GM23338 (cell line): ENCODE measurements at regions not wholly inside any gene's neighbourhood (a gene's known extent, or its start where the extent isn't known, plus 50 kb on each side); places are given as distances from the start of the nearest gene placed in this dataset.

ENCODE experiments used
- ATAC-seq: fragments of 200-7000 bp; cut with Tn5 transposase; 3 replicates; pipeline ENCODE4 v1.9.1; 2020
- DNase-seq: peaks from one replicate; pipeline ENCODE4 v3.0.0-alpha.2; 2015; ENCODE audit warnings: low spot score
- H2AFZ ChIP-seq: fragments of 200-600 bp; sonication (generic); 2 replicates; pipeline ENCODE4 v1.8.0; 2016; ENCODE audit warnings: antibody characterized with exemption, mild to moderate bottlenecking, moderate library complexity
- H3F3A ChIP-seq: fragments of 200-600 bp; sonication (generic); replicated peaks from 2 replicates; pipeline ENCODE4 v1.8.0; 2017; ENCODE audit warnings: antibody characterized with exemption, mixed run types, low read depth
- H3K27ac ChIP-seq: fragments of 200-600 bp; sonication (generic); 2 replicates; pipeline ENCODE4 v1.6.1; 2016; ENCODE audit warnings: low read depth
- H3K27me3 ChIP-seq: fragments of 200-600 bp; sonication (generic); 2 replicates; pipeline ENCODE4 v1.8.0; 2016; ENCODE audit warnings: mild to moderate bottlenecking, mixed run types, moderate library complexity; ENCODE audit not compliant: insufficient read depth
- H3K36me3 ChIP-seq: fragments of 200-600 bp; sonication (generic); 2 replicates; pipeline ENCODE4 v1.8.0; 2016; ENCODE audit warnings: mild to moderate bottlenecking; ENCODE audit not compliant: insufficient read depth
- H3K4me1 ChIP-seq: fragments of 200-600 bp; sonication (generic); 2 replicates; pipeline ENCODE4 v1.8.0; 2016; ENCODE audit warnings: mild to moderate bottlenecking, moderate library complexity; ENCODE audit not compliant: insufficient read depth
- H3K4me2 ChIP-seq: fragments of 200-600 bp; sonication (generic); 2 replicates; pipeline ENCODE4 v1.7.1; 2017; ENCODE audit warnings: mixed run types
- H3K4me3 ChIP-seq: fragments of 200-600 bp; sonication (generic); 2 replicates; pipeline ENCODE4 v1.6.1; 2016; ENCODE audit warnings: mixed run types
- H3K79me2 ChIP-seq: fragments of 200-600 bp; sonication (generic); replicated peaks from 2 replicates; pipeline ENCODE4 v1.8.0; 2017; ENCODE audit warnings: mild to moderate bottlenecking; ENCODE audit not compliant: insufficient read depth
- H3K9me2 ChIP-seq: fragments of 200-600 bp; sonication (generic); 2 replicates; pipeline ENCODE4 v1.8.0; 2017; ENCODE audit not compliant: insufficient read depth
- H4K20me1 ChIP-seq: fragments of 200-600 bp; sonication (generic); replicated peaks from 2 replicates; pipeline ENCODE4 v1.8.0; 2017; ENCODE audit warnings: mild to moderate bottlenecking; ENCODE audit not compliant: insufficient read depth
- H3K27ac Mint-ChIP-seq: 2 replicates; pipeline ENCODE4 v1.8.0; 2020; ENCODE audit warnings: inconsistent platforms, mild to moderate bottlenecking, moderate library complexity, mixed read lengths
- H3K27me3 Mint-ChIP-seq: 3 replicates; pipeline ENCODE4 v1.8.0; 2022; ENCODE audit warnings: low read depth, mild to moderate bottlenecking, moderate library complexity, mixed read lengths, inconsistent platforms; ENCODE audit not compliant: insufficient read depth, poor library complexity
- H3K36me3 Mint-ChIP-seq: 3 replicates; pipeline ENCODE4 v1.8.0; 2021; ENCODE audit warnings: low read depth, mild to moderate bottlenecking, inconsistent platforms, moderate library complexity, mixed read lengths
- H3K4me1 Mint-ChIP-seq: 3 replicates; pipeline ENCODE4 v1.8.0; 2020; ENCODE audit warnings: mild to moderate bottlenecking, inconsistent platforms, mixed read lengths
- H3K4me3 Mint-ChIP-seq: 3 replicates; pipeline ENCODE4 v1.8.0; 2021; ENCODE audit warnings: moderate library complexity, mild to moderate bottlenecking, inconsistent platforms, mixed read lengths
- H3K9me3 Mint-ChIP-seq: 3 replicates; pipeline ENCODE4 v1.8.0; 2020; ENCODE audit warnings: moderate library complexity, mild to moderate bottlenecking, inconsistent platforms, mixed read lengths
- CREB1 ChIP-seq: fragments of 250-450 bp; sonication (Bioruptor Pico); IDR thresholded peaks from 2 replicates; pipeline ENCODE4 v1.5.0; 2020; ENCODE audit warnings: low read depth, mild to moderate bottlenecking, moderate library complexity
- CTCF ChIP-seq, 2 experiments: fragments of 200-600 bp in 1 of 2; sonication (generic) in 1 of 2; conservative IDR thresholded peaks; 2 replicates each; pipeline versions ENCODE4 v1.5.1 to v1.6.1; 2016 to 2017; ENCODE audit warnings: antibody characterized with exemption in 2 of 2, low read depth in 2 of 2, mild to moderate bottlenecking in 2 of 2, moderate library complexity in 1 of 2
- ETS1 ChIP-seq: IDR thresholded peaks from 2 replicates; pipeline ENCODE4 v1.6.1; 2016; ENCODE audit warnings: antibody characterized with exemption
- EZH2 ChIP-seq: fragments of 200-600 bp; sonication (generic); IDR thresholded peaks from one replicate; pipeline ENCODE4 v1.8.0; 2017; ENCODE audit warnings: antibody characterized with exemption, mild to moderate bottlenecking, low read depth; ENCODE audit not compliant: unreplicated experiment
- EZH2phosphoT487 ChIP-seq: fragments of 200-600 bp; sonication (generic); IDR thresholded peaks from one replicate; pipeline ENCODE4 v1.8.1; 2018; ENCODE audit warnings: antibody characterized with exemption; ENCODE audit not compliant: unreplicated experiment
- JUNB ChIP-seq: IDR thresholded peaks from one replicate; pipeline ENCODE4 v1.6.1; 2016; ENCODE audit warnings: antibody characterized with exemption; ENCODE audit not compliant: unreplicated experiment
- NANOG ChIP-seq: IDR thresholded peaks from 2 replicates; pipeline ENCODE4 v1.6.1; 2016; ENCODE audit warnings: antibody characterized with exemption, borderline replicate concordance
- STAT1 ChIP-seq: IDR thresholded peaks from one replicate; pipeline ENCODE4 v1.6.1; 2016; ENCODE audit warnings: antibody characterized with exemption; ENCODE audit not compliant: unreplicated experiment
- ZNF331 ChIP-seq: fragments of 250-450 bp; sonication (Bioruptor Pico); IDR thresholded peaks from 2 replicates; pipeline ENCODE4 v1.5.0; 2020; ENCODE audit warnings: low read depth, mild to moderate bottlenecking, moderate library complexity
- TF ChIP-seq, protein P1 (sequence below): fragments of 250-450 bp; sonication (Bioruptor Pico); IDR thresholded peaks from 2 replicates; pipeline ENCODE4 v1.5.0; 2020; ENCODE audit warnings: mild to moderate bottlenecking, moderate library complexity

DNA sequence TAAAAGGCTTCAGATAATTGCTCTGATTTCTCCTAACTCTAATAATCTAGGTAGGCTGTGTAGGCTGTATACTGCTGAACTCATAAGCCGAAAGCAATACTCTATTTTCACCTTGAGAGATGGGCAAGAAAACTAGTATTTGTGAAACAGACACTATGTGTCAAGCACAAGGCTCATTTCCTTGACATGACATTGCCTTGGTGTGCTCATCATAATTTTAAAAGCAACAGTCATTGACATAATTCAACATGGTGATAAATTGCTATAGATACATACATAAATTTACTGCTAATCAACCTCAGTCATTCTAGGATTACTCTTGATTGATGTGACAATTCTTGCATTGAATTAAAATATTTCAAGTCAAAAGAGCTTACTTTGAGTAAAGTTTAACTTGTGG lies 304.7 kb downstream of the CNTN3 start:
- Histone ChIP-seq H3K4me1 (peaks cover 1% of the 10 kb centered on the region; the same call in 1 of the 2 replicates), H3K4me2 (no peak overlapping the region), H4K20me1 (no peaks in the 10 kb centered on the region), H3K27ac (no peak overlapping the region), H2AFZ (no peak overlapping the region), H3K36me3 (no peaks in the 10 kb centered on the region), H3K79me2 (no peaks in the 10 kb centered on the region), H3K4me3 (no peak overlapping the region), H3K27me3 (no peaks in the 10 kb centered on the region), H3K9me2 (no peaks in the 10 kb centered on the region), H3F3A (no peaks in the 10 kb centered on the region)
- Mint-ChIP-seq H3K4me1 (no peaks in the 10 kb centered on the region; the same call in 2 of the 3 replicates), H3K9me3 (no peaks in the 10 kb centered on the region; the same call in 2 of the 3 replicates), H3K27ac (no peak overlapping the region), H3K4me3 (no peak overlapping the region), H3K36me3 (no peaks in the 10 kb centered on the region), H3K27me3 (no peaks in the 10 kb centered on the region)
- DNase-seq (no peak), ATAC-seq (no peak)
- no peak for TF ChIP-seq CTCF (conservative IDR thresholded peaks at IDR 0.05; ENCODE audit: low read depth in 2 of 2)
- no peak for TF ChIP-seq EZH2
- TF ChIP-seq CREB1 (CRISPR knock-in tag) = no peak

- Mint-ChIP-seq H3K9me3 (no peaks in the 10 kb centered on the region; the same call in 2 of the 3 replicates), H3K27ac (no peak overlapping the region), H3K36me3 (no peaks in the 10 kb centered on the region), H3K27me3 (peaks cover 2% of the 10 kb centered on the region), H3K4me1 (no peaks in the 10 kb centered on the region), H3K4me3 (no peak overlapping the region)
- no peaks in the 10 kb centered on the region for H4K20me1 ChIP-seq
- no peaks in the 10 kb centered on the region for H3K36me3 ChIP-seq
- H3K9me2 ChIP-seq = no peaks in the 10 kb centered on the region
- no peaks in the 10 kb centered on the region for H3K4me1 ChIP-seq
- H3F3A ChIP-seq = no peaks in the 10 kb centered on the region
- no peak overlapping the region for H3K4me3 ChIP-seq
- ATAC-seq = no peak
- no peak overlapping the region for H3K4me2 ChIP-seq
- no peak for DNase-seq
- no peak overlapping the region for H3K27ac ChIP-seq
- H2AFZ ChIP-seq = no peak overlapping the region
- H3K27me3 ChIP-seq = no peaks in the 10 kb centered on the region
- no peaks in the 10 kb centered on the region for H3K79me2 ChIP-seq
- TF ChIP-seq STAT1 (no peak), NANOG (no peak), EZH2 (no peak), JUNB (no peak), ETS1 (no peak), ZNF331 (no peak), EZH2phosphoT487 (no peak), CREB1 (CRISPR knock-in tag) (no peak)
- TF ChIP-seq, protein P1, sequence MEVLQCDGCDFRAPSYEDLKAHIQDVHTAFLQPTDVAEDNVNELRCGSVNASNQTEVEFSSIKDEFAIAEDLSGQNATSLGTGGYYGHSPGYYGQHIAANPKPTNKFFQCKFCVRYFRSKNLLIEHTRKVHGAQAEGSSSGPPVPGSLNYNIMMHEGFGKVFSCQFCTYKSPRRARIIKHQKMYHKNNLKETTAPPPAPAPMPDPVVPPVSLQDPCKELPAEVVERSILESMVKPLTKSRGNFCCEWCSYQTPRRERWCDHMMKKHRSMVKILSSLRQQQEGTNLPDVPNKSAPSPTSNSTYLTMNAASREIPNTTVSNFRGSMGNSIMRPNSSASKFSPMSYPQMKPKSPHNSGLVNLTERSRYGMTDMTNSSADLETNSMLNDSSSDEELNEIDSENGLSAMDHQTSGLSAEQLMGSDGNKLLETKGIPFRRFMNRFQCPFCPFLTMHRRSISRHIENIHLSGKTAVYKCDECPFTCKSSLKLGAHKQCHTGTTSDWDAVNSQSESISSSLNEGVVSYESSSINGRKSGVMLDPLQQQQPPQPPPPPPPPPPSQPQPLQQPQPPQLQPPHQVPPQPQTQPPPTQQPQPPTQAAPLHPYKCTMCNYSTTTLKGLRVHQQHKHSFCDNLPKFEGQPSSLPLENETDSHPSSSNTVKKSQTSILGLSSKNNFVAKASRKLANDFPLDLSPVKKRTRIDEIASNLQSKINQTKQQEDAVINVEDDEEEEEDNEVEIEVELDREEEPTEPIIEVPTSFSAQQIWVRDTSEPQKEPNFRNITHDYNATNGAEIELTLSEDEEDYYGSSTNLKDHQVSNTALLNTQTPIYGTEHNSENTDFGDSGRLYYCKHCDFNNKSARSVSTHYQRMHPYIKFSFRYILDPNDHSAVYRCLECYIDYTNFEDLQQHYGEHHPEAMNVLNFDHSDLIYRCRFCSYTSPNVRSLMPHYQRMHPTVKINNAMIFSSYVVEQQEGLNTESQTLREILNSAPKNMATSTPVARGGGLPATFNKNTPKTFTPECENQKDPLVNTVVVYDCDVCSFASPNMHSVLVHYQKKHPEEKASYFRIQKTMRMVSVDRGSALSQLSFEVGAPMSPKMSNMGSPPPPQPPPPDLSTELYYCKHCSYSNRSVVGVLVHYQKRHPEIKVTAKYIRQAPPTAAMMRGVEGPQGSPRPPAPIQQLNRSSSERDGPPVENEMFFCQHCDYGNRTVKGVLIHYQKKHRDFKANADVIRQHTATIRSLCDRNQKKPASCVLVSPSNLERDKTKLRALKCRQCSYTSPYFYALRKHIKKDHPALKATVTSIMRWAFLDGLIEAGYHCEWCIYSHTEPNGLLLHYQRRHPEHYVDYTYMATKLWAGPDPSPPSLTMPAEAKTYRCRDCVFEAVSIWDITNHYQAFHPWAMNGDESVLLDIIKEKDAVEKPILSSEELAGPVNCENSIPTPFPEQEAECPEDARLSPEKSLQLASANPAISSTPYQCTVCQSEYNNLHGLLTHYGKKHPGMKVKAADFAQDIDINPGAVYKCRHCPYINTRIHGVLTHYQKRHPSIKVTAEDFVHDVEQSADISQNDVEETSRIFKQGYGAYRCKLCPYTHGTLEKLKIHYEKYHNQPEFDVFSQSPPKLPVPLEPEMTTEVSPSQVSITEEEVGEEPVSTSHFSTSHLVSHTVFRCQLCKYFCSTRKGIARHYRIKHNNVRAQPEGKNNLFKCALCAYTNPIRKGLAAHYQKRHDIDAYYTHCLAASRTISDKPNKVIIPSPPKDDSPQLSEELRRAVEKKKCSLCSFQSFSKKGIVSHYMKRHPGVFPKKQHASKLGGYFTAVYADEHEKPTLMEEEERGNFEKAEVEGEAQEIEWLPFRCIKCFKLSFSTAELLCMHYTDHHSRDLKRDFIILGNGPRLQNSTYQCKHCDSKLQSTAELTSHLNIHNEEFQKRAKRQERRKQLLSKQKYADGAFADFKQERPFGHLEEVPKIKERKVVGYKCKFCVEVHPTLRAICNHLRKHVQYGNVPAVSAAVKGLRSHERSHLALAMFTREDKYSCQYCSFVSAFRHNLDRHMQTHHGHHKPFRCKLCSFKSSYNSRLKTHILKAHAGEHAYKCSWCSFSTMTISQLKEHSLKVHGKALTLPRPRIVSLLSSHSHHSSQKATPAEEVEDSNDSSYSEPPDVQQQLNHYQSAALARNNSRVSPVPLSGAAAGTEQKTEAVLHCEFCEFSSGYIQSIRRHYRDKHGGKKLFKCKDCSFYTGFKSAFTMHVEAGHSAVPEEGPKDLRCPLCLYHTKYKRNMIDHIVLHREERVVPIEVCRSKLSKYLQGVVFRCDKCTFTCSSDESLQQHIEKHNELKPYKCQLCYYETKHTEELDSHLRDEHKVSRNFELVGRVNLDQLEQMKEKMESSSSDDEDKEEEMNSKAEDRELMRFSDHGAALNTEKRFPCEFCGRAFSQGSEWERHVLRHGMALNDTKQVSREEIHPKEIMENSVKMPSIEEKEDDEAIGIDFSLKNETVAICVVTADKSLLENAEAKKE (CRISPR knock-in tag) = no peak
Measured at GRCh38 chr3:74304424-74304823, 310.0 kb downstream of the CNTN3 start.
